Astrocyte of the hippocampus (primary cell): ENCODE measurements at regions not wholly inside any gene's neighbourhood (a gene's known extent, or its start where the extent isn't known, plus 50 kb on each side); places are given as distances from the start of the nearest gene placed in this dataset.

Experiments used
- DNase-seq: peaks from one replicate; pipeline ENCODE4 v3.0.0; 2011; ENCODE audit warnings: low read depth, low spot score

GRCh38 chr5:96340357-96340756 is 92.7 kb downstream of the PCSK1 start:
- DNase-seq, result peak; percentile 36

GRCh38 chr5:96339862-96340261 is 93.2 kb downstream of the PCSK1 start:
- DNase-seq, result no peak

- DNase-seq, result no peak
Observed at GRCh38 chr5:96338624-96339415, 94.2 kb downstream of the PCSK1 start.

- DNase-seq, result no peak
Observed at GRCh38 chr5:96338091-96338490, 95.0 kb downstream of the PCSK1 start.

- DNase-seq, result no peak
Observed at GRCh38 chr5:96337048-96337781, 95.8 kb downstream of the PCSK1 start.

GRCh38 chr5:96336351-96336985 is 96.6 kb downstream of the PCSK1 start:
- peak; percentile 92 for DNase-seq

GRCh38 chr5:96335873-96336272 is 97.2 kb downstream of the PCSK1 start:
- DNase-seq, result no peak

- no peak for DNase-seq
Observed at GRCh38 chr5:96333391-96333790, 99.7 kb downstream of the PCSK1 start.

GRCh38 chr5:96332535-96333366 is 100.3 kb downstream of the PCSK1 start:
- DNase-seq, result no peak

- no peak for DNase-seq
Observed at GRCh38 chr5:96331681-96332361, 101.2 kb downstream of the PCSK1 start.

- DNase-seq, result peak; percentile 33
Observed at GRCh38 chr5:96331210-96331609, 101.8 kb downstream of the PCSK1 start.

- no peak for DNase-seq
Observed at GRCh38 chr5:96330530-96331140, 102.4 kb downstream of the PCSK1 start.

GRCh38 chr5:96329886-96330529 is 103.0 kb downstream of the PCSK1 start:
- no peak for DNase-seq

- no peak for DNase-seq
Observed at GRCh38 chr5:96329289-96329688, 103.8 kb downstream of the PCSK1 start.

- DNase-seq, result no peak
Observed at GRCh38 chr5:96327722-96328121, 105.3 kb downstream of the PCSK1 start.

- DNase-seq, result no peak
Observed at GRCh38 chr5:96326902-96327301, 106.1 kb downstream of the PCSK1 start.

GRCh38 chr5:96324708-96325107 is 108.3 kb downstream of the PCSK1 start:
- DNase-seq, result peak; percentile 72

- no peak for DNase-seq
Observed at GRCh38 chr5:96322865-96323264, 110.2 kb downstream of the PCSK1 start.

- no peak for DNase-seq
Observed at GRCh38 chr5:96322217-96322616, 110.8 kb downstream of the PCSK1 start.

GRCh38 chr5:96321345-96321744 is 111.7 kb downstream of the PCSK1 start:
- no peak for DNase-seq
